ENCODE measurements at regions not wholly inside any gene's neighbourhood (a gene's known extent, or its start where the extent isn't known, plus 50 kb on each side); places are given as distances from the start of the nearest gene placed in this dataset.

DNA sequence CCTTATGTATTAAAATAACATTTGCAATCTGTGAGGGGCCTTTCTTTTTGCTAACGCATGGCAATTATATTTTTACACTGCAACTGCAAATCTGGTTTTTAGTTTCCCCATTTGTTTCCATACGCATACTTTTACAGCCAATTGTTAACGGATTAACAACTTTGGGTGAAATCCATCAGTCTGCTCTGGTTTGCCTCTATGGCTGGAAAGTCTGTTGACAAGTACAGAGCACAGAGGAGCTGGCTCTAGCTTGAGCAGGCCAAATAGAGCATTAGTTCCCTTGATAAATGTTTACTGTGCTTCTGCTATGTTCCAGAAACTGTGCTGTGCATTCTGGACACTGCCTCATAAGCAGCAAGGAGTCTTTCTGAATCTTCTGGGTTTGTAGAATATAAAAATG, 400.4 kb upstream of the KIF2A start:
- DNase-seq (ENCODE audit: low spot score) = no peak

DNA sequence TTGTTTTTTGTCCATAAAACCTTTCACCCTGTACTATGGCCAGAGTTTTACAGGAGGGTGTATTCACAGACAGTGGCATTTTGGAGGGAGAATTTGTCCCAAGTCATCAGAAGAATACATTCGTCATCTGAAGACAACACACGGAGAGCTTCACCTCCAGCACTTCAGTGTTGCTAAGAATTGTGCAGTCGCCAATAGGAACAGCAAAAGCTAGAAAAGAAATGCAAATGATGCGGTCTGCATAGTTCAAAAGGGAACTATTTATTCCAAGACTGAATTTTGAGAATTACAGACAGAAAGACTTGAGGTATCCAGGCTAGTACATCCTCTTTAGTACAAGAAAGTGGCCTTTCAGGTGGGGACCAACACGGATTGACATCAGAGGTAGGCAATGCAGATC, 399.2 kb upstream of the KIF2A start:
- no peak for DNase-seq (ENCODE audit: low spot score)

DNA sequence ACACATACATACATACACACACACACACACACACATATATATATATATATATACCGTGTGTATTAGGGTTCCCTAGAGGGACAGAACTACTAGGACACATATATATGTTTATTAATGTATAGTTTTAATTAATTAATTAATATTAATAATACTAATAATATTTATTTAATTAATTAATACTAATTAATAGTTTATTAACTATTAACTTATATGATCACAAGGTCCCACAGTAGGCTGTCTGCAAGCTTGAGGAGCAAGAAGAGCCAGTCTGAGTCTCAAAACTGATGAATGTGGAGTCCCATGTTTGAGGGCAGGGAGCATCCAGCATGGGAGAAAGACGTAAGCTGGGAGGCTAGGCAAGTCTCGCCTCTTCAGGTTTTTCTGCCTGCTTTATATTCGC, 398.0 kb upstream of the KIF2A start:
- DNase-seq (ENCODE audit: low spot score) = no peak

DNA sequence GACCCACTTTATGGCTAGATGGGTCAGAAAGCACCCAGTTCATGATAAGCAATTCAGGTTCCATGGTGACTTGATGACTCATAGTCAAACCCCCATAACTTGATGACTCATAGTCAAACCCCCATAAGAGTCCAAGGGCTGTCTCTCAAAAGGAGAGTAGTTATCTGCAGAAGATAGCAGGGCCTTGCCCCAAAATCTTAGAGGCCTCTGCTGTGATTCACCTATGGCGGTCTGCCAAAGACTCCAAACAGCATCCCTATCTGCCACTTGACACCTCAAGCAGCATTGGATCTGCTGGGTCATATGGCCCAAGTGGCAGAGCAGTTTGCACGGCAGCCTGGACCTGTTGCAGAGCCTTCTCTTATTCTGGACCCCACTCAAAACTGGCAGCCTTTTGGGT, 395.2 kb upstream of the KIF2A start:
- no peak for DNase-seq (ENCODE audit: low spot score)

DNA sequence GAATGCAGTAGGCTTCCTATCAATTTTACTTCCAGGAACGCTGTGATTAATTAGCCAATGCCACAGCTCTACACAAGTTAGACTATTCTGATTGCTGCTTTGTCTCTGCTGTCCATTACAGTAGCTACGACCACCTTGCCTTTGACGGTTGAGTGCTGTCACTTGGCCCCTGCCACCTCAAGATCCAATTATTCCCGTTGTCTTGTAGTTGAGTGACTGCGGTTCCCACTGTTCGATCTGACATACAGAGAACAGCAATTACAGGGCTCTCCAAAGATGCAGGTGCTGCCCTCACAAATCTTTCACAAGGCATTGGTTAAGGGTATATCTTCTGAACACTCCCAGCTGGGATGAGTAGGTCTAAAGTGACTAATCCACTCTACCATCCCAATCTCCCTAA, 393.4 kb upstream of the KIF2A start:
- no peak for DNase-seq (ENCODE audit: low spot score)

DNA sequence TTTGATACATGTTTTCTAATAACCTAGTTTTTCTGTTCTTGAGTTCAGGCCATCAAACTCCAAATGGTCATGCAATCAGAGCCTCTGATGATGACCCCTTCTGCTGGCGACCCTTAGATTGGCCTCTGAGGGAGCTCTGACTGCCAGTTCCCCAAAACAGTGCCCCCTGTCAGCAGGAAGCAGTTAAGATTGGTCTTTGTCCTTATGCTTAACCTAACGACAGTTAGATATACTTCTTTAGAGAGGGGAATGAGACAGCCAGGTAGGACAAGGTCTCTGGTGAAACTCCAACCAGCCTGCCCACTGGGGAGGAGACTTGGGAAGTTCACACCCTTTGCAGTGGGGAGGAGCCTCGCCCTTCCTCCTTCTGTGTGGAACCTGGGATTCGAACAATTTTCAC, 390.4 kb upstream of the KIF2A start:
- DNase-seq (ENCODE audit: low spot score) = no peak

DNA sequence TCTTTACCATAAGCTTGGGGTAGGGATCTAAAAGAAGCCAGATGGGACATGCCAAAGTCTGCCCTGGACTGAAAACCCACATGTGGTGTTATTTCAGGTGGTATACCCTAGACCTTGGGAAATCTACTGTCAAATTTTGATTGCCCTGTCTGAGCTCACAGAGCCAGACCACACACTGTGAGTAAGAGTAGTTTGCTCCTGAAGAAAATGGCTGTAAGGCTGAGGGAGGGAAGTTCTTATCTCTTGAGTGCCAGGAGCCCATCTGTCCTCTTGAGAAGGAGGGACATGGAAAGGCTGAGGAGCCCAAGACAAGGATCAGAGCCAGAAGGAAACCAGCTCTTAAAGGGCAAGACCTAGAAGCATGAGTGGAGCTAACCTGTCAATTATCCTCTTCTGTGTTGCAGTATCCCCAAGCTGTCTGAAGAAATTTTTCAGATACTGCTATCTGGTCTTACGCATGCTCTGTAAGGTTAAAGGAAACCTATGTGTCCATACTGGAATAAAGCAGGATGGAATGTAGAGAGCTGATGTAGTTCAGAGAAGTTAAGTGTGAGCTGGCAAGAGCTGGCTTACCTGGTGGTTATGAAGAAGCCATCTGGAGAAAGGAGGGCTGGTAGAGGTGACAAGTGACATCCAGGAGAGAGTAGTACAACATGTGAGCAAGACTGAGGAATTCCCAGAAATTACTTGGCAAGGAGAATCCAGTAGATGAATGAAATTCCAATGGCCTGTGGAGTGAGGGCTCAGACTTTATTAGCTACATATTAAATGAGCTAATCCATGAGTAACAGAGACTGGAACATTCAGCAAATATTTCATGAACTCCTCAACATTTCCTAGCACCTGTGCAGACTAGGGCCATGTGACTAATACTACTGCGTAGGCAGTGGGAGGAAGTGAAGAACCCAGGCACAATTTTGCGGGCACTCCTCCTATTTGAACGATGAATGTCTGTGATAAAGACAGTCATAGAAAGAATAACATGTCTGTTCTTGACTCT, 389.1 kb upstream of the KIF2A start:
- DNase-seq (ENCODE audit: low spot score) = peak; percentile 22

DNA sequence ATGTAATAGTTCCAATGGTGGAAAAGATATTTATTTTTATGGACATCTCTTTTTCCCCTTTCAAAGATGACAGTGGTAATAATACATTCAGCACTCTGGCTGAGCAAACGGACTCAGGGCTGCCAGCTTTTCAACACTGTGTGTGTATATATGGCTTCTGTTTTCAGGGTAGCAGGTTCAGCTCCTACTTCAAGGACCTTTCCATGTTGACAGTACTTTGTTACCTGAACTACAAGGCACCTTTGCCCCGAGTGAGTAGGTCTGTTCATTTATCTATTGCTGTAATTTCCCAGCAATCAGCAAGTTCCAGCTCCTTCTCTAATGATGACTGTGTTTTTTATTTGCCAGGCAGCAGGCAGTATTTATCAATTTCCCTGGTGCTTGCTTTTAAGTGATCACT, 387.4 kb upstream of the KIF2A start:
- DNase-seq (ENCODE audit: low spot score) = no peak

DNA sequence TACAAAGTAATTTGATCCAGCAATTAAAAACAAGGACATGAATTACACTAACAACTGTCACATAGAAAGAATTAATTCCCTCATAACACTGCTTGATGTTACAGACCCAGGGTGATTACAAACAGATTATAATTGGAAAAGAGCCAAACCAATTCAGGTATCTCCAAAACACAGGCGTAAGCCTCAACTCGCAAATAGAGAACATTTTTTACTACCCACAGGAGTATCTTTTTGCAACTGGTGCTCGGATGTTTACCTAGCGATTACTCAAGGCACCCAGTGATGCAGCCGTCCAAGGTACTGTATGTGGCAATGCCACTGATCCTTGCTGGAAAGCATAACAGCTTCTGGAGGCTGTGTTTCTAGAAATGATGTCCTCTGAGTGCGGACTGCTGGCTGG, 386.1 kb upstream of the KIF2A start:
- no peak for DNase-seq (ENCODE audit: low spot score)

DNA sequence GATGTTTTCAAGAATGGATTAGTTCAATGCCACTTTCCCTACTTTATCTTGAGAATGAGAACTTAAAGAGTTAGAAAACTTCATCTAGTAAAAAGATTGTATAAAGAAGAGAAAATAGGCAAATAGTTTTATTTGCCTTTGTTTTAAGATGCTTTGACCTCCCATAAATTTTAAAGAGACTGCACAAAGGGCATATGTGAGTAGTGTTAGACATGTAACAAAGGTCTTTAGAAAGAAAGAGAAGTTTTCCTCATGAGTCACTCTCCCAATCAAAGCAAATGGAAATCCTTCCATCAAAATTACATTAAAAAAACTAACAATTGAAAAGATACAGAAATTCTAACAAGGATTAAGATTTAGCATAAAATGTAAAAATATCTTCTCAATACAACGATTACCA, 381.8 kb upstream of the KIF2A start:
- DNase-seq (ENCODE audit: low spot score) = no peak

DNA sequence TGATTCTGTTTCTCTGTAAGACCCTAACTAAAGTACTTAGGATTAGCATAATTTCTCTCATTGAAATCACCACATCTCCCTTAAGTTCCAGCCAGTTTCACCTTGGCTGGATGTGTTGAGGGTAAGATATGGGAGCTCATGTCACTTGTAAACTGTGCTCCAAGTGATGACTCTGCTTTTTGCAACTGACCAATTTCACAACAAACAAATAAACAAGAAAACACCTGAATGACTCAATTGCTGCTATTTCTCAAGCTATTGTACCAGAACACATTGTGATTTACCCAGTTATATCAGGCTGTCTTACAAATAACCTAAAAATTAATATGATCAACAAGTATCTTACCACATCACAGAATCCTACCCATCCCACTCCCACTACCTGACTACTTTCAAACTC, 379.1 kb upstream of the KIF2A start:
- DNase-seq (ENCODE audit: low spot score) = no peak

DNA sequence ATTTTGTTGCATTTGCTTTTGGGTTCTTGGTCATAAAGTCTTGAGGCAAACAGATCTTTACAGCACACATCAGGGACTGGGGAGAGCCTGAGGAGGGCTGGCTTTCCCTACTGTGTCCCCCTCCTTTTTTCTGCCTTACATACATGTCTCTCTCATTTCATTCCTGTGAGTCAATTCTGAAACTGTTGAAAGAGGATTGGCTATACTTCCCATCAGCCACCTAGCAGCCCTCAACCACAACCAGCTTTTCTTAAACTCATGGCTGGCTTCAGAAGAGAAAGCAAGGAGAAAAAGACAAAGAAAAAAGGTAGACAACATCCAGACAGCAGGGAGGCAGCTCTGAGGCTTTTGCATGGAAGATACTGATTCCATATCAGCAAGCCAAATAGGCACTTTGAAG, 374.8 kb upstream of the KIF2A start:
- DNase-seq (ENCODE audit: low spot score) = no peak

DNA sequence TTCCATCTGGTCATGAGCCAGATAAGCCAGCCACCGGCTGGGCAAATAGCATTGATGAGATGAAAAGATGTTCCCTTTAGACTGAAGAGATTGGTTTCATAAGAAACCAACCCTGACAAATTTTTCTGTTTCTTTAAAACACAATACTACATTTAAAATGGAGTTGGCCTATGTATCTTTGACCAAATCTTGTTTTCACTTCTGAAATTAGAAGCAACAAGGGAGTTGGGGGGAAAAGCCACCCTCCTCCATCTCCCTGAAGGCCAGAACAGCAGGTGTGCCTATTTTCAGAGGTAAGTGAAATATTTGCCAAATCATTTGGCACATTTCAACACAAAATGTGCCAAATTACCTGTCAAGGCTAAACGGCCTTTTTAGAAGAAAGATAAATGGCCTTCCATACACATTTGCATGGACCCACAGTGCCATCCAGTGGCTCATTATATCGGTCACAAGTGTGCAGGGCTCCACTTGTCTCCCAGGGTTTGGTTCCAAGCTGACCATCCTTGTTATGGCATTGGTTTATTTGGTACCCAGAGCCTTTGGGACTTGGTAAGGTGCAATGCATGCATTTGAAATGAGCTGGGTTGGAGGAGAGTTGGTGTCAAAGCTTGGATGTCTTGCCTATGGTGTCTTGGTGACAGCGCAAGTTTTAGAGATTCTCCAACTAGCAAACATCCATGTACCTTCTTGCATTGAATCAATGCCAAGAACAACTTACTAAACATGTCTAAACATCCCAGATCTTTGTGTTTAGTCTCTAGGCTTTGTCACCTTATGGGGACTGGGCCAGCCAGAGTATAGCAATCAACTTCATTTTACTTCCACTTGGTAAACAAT, 372.0 kb upstream of the KIF2A start:
- peak; percentile 68 for DNase-seq (ENCODE audit: low spot score)

DNA sequence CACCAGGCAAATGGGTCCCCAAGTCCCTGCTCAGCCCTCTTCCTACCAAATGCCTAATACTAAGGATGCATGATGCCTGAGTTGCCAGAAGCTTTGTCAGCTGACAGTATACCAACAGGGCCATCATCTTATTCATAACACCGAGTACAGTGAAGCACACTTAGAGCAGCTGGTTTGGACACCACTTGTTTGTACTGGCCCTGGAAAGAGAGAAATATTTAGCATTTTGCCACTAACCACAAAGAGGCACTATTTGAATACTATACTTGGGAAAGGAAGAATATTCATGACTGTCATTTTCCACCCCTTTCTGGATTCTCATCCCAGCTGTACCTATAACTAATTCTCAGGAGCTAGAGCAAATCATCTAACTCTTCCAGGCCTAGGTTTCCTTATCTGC, 364.4 kb upstream of the KIF2A start:
- no peak for DNase-seq (ENCODE audit: low spot score)

DNA sequence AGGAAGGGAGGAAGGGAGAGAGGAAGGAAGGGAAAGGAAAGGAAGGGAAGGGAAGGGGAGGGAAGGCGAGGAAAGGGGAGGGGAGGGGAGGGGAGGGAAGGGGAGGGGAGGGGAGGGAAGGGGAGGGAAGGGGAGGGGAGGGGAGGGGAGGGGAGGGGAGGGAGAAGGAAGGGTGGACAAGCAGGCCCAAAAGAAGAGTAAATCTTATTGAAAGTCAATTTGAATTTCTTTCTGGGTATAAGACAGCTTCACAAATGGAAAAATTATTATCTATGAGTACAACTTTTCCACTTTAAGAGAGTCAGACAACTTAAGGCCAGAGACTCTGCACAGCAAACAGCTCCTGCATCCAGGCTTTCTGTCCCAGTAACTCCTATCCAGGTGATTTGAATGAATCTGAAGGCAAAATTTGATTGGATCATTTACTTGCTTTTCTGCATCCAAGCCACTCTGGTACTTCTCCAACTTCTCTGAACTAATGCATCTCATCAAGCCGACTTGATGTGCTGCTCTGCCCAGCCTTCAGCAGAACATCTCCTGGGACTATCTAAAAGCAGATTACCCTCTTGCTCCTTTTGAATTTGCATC, 363.4 kb upstream of the KIF2A start:
- no peak for DNase-seq (ENCODE audit: low spot score)

DNA sequence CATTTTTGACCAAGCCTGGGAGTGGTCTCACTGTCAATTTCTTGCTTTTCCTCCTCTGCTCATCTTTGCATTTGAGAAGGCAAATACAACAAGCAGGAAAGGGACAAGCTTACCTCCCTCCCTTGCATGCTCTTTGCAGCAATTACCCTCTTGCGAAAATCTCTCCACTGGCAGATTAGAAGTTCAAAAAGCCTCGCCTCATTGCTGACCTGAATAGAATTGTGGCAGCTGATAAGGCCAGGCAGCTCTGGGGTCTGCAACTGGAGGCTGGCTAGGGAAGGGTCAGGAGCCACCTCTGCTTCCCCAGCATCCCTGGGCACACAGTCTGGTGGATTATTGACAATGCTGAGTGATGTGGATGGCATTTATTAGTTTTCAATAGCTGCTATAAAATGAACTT, 362.3 kb upstream of the KIF2A start:
- DNase-seq (ENCODE audit: low spot score) = no peak

DNA sequence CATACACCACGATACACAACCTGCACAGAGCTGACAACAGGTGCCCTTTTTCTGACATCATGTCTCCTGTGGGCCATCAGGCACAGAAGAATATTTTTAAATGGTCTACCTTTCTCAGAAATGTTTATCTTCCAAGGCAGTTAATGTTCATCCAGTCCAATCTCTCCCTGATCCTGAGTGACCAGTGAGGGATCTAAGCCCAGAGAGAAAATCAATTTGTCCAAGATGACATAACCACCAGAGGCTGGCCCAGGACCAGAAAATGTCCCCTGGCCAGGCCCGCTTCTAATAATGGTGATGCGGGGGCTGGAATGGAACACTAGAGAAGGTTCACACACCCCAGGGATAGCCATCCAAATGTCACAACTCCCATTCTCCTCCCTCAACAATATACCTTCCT, 357.9 kb upstream of the KIF2A start:
- no peak for DNase-seq (ENCODE audit: low spot score)

DNA sequence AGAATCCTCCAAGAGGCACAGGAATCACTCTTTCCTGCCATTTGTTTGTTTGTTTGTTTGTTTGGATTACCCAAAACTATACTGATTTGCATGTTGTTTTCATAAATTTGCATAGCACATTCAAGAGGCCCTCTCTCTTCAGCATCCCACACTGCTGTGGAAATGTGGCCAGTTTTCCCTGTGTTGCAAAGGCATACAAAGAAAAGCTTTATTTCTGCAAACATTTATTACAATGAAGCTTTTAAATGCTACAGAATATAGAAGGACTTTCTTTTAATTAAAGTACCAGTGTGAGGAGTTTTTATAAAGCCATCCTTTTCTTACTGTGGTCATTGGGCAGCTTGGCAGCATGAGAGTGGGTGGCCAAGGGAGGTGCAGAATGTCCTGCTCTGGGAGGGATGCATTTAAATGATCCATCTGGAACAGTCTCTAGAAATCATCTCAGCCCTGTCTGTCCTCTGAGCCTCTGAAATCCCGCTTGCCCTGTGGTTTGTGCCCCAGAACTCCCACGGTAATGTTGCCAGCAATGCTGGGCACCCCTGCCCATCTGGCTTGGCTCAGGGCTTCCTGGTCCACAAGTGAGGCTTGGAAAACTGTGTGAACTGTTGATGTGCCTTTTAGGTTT, 356.8 kb upstream of the KIF2A start:
- peak; percentile 64 for DNase-seq (ENCODE audit: low spot score)

DNA sequence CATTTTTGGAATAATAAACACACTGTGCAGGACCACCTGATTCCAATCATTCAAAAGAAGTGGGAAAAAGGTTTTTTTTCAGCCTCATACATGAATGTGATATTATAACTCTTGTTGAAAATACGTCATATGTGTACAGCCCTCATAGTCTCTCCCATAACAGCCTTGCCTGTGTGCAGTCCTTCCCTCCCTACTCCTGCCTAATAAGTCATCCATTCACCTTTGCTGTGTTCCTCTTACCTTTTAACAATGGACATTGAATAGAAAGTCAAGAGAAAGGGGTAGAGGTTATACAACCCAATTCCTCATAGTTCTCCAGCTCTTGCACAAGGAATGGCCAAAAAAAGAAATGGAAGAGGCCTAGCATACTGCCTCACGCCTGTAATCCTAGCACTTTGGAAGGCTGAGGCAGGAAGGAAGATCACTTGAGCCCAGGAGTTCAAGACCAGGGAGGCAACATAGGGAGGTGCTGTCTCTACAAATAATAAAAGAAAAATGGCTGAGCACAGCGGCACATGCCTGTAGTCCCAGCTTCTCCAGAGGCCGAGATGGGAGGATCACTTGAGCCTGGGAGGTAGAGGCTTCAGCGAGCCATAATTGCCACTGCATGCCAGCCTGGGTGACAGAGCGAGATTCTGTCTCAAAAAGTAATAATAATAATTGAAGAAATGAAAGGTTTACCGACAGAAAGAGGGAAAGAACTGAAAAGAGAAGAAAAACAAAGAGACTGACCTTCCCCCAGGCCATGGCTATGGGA, 356.1 kb upstream of the KIF2A start:
- DNase-seq (ENCODE audit: low spot score) = no peak

DNA sequence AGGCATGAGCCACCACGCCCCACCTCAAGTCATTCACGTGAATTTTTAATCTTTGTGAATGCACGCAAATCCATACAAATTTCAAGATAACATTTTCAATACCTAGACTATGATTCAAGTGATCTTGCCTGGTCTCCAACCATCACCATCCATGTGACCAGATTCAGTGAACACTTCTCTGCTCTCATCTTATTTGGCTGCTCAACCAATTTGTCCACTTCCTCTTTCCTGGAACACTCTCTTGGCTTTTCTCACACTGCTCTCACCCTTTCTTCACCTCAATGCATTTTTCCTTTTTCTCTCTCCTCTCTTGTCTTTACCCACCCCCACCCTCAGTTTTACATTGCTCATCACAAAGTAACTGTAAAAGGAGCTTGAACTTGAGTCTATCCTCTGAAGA, 354.7 kb upstream of the KIF2A start:
- DNase-seq (ENCODE audit: low spot score) = no peak

DNA sequence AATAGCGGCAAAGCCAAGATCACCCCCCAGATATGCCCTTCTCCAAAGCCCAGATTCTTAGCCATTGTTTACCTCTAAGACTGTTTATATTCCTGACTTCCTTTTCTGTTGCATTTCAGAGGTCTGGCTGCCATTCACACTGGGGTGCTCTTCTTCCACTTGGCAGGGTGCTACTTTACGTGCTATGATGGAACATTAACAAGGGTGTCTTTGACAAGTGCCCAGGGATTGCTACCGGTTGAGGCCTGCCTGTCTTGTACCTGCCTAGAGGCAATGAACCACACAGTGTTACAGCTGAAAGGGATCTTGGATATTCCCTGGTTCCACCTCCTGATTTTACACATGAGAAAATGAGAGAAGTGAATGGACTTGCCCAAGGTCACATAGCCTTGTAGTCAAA, 352.1 kb upstream of the KIF2A start:
- DNase-seq (ENCODE audit: low spot score) = no peak

DNA sequence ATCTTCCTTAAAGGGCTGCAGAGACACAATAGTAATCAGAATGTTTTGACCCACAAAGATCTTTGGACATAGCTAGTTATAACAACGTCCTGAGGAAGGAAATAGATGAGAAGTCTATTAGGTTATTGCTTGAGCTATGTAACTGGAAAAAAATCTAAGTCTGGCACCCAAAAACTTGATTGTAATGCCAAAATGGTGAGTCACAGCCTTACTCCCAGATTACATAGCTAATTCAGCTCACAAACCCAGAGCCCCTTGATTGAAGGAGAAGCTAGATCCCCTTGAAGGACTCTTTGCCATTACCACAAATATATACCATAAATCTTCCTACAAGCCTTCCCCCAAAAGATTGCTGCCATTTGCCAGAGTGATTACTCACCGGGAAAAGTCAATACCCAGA, 341.8 kb upstream of the KIF2A start:
- DNase-seq (ENCODE audit: low spot score) = no peak

All from putamen (tissue), 1 donor.